WTC11 (cell line): ENCODE measurements at regions not wholly inside any gene's neighbourhood (a gene's known extent, or its start where the extent isn't known, plus 50 kb on each side); places are given as distances from the start of the nearest gene placed in this dataset.

ENCODE experiments used
- ATAC-seq: fragments of 200-7000 bp; cut with Tn5 transposase; 2 replicates; pipeline ENCODE4 v1.10.0; 2021; ENCODE audit warnings: mild to moderate bottlenecking, moderate library complexity
- CTCF ChIA-PET: fragments of 300-600 bp; sonication (Branson Sonifier 250); formaldehyde crosslinking; loops from one replicate; lab custom pipeline; 2021; ENCODE audit warnings: antibody characterized with exemption; lab: Charles Lee
- POLR2A ChIA-PET: fragments of 350-600 bp; sonication (Branson Sonifier 250); formaldehyde crosslinking; loops from one replicate; lab custom pipeline; 2021; ENCODE audit warnings: antibody characterized with exemption; lab: Charles Lee
- DNase-seq: peaks from one replicate; pipeline ENCODE4 v3.0.0; 2021; ENCODE audit warnings: low spot score
- H3K27ac Mint-ChIP-seq: 2 replicates; pipeline ENCODE4 v1.8.0; 2021; ENCODE audit warnings: mixed read lengths
- H3K27me3 Mint-ChIP-seq: 2 replicates; pipeline ENCODE4 v1.8.0; 2021; ENCODE audit warnings: low read depth, mild to moderate bottlenecking, moderate library complexity, mixed read lengths
- H3K36me3 Mint-ChIP-seq: 2 replicates; pipeline ENCODE4 v1.8.0; 2021; ENCODE audit warnings: mixed read lengths
- H3K4me1 Mint-ChIP-seq: 2 replicates; pipeline ENCODE4 v1.8.0; 2022; ENCODE audit warnings: mixed read lengths
- H3K4me3 Mint-ChIP-seq: 2 replicates; pipeline ENCODE4 v1.8.0; 2021; ENCODE audit warnings: mild to moderate bottlenecking, moderate library complexity, mixed read lengths
- H3K9me3 Mint-ChIP-seq: 2 replicates; pipeline ENCODE4 v1.8.0; 2021; ENCODE audit warnings: mixed read lengths
- CREM ChIP-seq: sonication (generic); formaldehyde crosslinking; IDR thresholded peaks from 2 replicates; pipeline ENCODE4 v1.8.1; 2022; ENCODE audit warnings: mild to moderate bottlenecking, missing genetic modification reagents, moderate library complexity
- ELF4 ChIP-seq: sonication (generic); formaldehyde crosslinking; IDR thresholded peaks from 2 replicates; pipeline ENCODE4 v1.8.1; 2022; ENCODE audit warnings: low read depth, mild to moderate bottlenecking, moderate library complexity, missing genetic modification reagents
- ESRRA ChIP-seq: sonication (generic); formaldehyde crosslinking; IDR thresholded peaks from 2 replicates; pipeline ENCODE4 v1.8.1; 2022; ENCODE audit warnings: mild to moderate bottlenecking, missing genetic modification reagents, borderline replicate concordance
- FOXJ3 ChIP-seq: sonication (generic); formaldehyde crosslinking; IDR thresholded peaks from 2 replicates; pipeline ENCODE4 v1.9.0; 2021; ENCODE audit warnings: missing genetic modification reagents, mild to moderate bottlenecking, borderline replicate concordance
- FOXK1 ChIP-seq: sonication (generic); formaldehyde crosslinking; IDR thresholded peaks from 2 replicates; pipeline ENCODE4 v1.8.0; 2022; ENCODE audit warnings: mild to moderate bottlenecking, moderate library complexity, missing genetic modification reagents
- FOXP1 ChIP-seq: sonication (generic); formaldehyde crosslinking; IDR thresholded peaks from 2 replicates; pipeline ENCODE4 v1.8.0; 2022; ENCODE audit warnings: missing genetic modification reagents, mild to moderate bottlenecking, moderate library complexity, borderline replicate concordance
- IRF2 ChIP-seq: sonication (generic); formaldehyde crosslinking; IDR thresholded peaks from 2 replicates; pipeline ENCODE4 v1.8.0; 2022; ENCODE audit warnings: low read depth, missing genetic modification reagents, borderline replicate concordance
- NFATC4 ChIP-seq: fragments of 250-450 bp; sonication (Bioruptor Pico); IDR thresholded peaks from 2 replicates; pipeline ENCODE4 v1.9.0; 2021; ENCODE audit warnings: mild to moderate bottlenecking
- NFYB ChIP-seq: sonication (generic); formaldehyde crosslinking; conservative IDR thresholded peaks from 2 replicates; pipeline ENCODE4 v1.8.0; 2022; ENCODE audit warnings: low read depth, missing genetic modification reagents
- NR1H2 ChIP-seq: sonication (generic); formaldehyde crosslinking; IDR thresholded peaks from 2 replicates; pipeline ENCODE4 v1.9.0; 2021; ENCODE audit warnings: mild to moderate bottlenecking, moderate library complexity, missing genetic modification reagents
- NR3C1 ChIP-seq: sonication (generic); formaldehyde crosslinking; conservative IDR thresholded peaks from 2 replicates; pipeline ENCODE4 v1.8.1; 2023; ENCODE audit warnings: low read depth, mild to moderate bottlenecking, missing genetic modification reagents
- RORB ChIP-seq: fragments of 250-450 bp; sonication (Bioruptor Pico); IDR thresholded peaks from 2 replicates; pipeline ENCODE4 v1.9.0; 2021; ENCODE audit warnings: mild to moderate bottlenecking
- SMAD4 ChIP-seq: sonication (generic); formaldehyde crosslinking; IDR thresholded peaks from 2 replicates; pipeline ENCODE4 v1.8.0; 2022; ENCODE audit warnings: mild to moderate bottlenecking, missing genetic modification reagents
- SOX15 ChIP-seq: fragments of 250-450 bp; sonication (Bioruptor Pico); IDR thresholded peaks from 2 replicates; pipeline ENCODE4 v1.9.0; 2021; ENCODE audit warnings: mild to moderate bottlenecking
- TCF7 ChIP-seq: sonication (generic); formaldehyde crosslinking; IDR thresholded peaks from 2 replicates; pipeline ENCODE4 v1.8.0; 2022; ENCODE audit warnings: mild to moderate bottlenecking, low read depth, missing genetic modification reagents, moderate library complexity
- TEAD4 ChIP-seq: sonication (generic); formaldehyde crosslinking; IDR thresholded peaks from 2 replicates; pipeline ENCODE4 v1.8.0; 2022; ENCODE audit warnings: mild to moderate bottlenecking, missing genetic modification reagents
- TP53 ChIP-seq: sonication (generic); formaldehyde crosslinking; IDR thresholded peaks from 2 replicates; pipeline ENCODE4 v1.8.1; 2023; ENCODE audit warnings: mild to moderate bottlenecking, missing genetic modification reagents
- ZNF138 ChIP-seq: sonication (generic); formaldehyde crosslinking; conservative IDR thresholded peaks from 2 replicates; pipeline ENCODE4 v1.8.1; 2022; ENCODE audit warnings: mild to moderate bottlenecking, moderate library complexity, missing genetic modification reagents
- ZNF232 ChIP-seq: sonication (generic); formaldehyde crosslinking; IDR thresholded peaks from 2 replicates; pipeline ENCODE4 v1.8.0; 2022; ENCODE audit warnings: mild to moderate bottlenecking, missing genetic modification reagents
- ZNF416 ChIP-seq: fragments of 250-450 bp; sonication (Bioruptor Pico); IDR thresholded peaks from 2 replicates; pipeline ENCODE4 v1.9.0; 2021; ENCODE audit warnings: mild to moderate bottlenecking, inconsistent platforms
- ZNF671 ChIP-seq: fragments of 250-450 bp; sonication (Bioruptor Pico); IDR thresholded peaks from 2 replicates; pipeline ENCODE4 v1.8.0; 2021; ENCODE audit warnings: mild to moderate bottlenecking
- TF ChIP-seq, protein P1 (sequence below): fragments of 250-450 bp; sonication (Bioruptor Pico); IDR thresholded peaks from 2 replicates; pipeline ENCODE4 v1.9.0; 2021; ENCODE audit warnings: mild to moderate bottlenecking
- TF ChIP-seq, protein P2 (sequence below): sonication (generic); formaldehyde crosslinking; IDR thresholded peaks from 2 replicates; pipeline ENCODE4 v1.8.1; 2022; ENCODE audit warnings: low read depth, mild to moderate bottlenecking, moderate library complexity, missing genetic modification reagents, borderline replicate concordance
- TF ChIP-seq, protein P3 (sequence below): fragments of 250-450 bp; sonication (Bioruptor Pico); IDR thresholded peaks from 2 replicates; pipeline ENCODE4 v1.9.0; 2021; ENCODE audit warnings: moderate library complexity, mild to moderate bottlenecking, inconsistent platforms, borderline replicate concordance
- TF ChIP-seq, protein P4 (sequence below): sonication (generic); formaldehyde crosslinking; IDR thresholded peaks from 2 replicates; pipeline ENCODE4 v1.8.1; 2022; ENCODE audit warnings: low read depth, missing genetic modification reagents, borderline replicate concordance
- TF ChIP-seq, protein P5 (sequence below): fragments of 250-450 bp; sonication (Bioruptor Pico); IDR thresholded peaks from 2 replicates; pipeline ENCODE4 v2.1.2; 2022; ENCODE audit warnings: mild to moderate bottlenecking, moderate library complexity
- TF ChIP-seq, protein P6 (sequence below): sonication (generic); formaldehyde crosslinking; IDR thresholded peaks from 2 replicates; pipeline ENCODE4 v1.8.1; 2023; ENCODE audit warnings: mild to moderate bottlenecking, missing genetic modification reagents
- TF ChIP-seq, protein P7 (sequence below): fragments of 250-450 bp; sonication (Bioruptor Pico); IDR thresholded peaks from 2 replicates; pipeline ENCODE4 v1.9.0; 2021; ENCODE audit warnings: mild to moderate bottlenecking

DNA sequence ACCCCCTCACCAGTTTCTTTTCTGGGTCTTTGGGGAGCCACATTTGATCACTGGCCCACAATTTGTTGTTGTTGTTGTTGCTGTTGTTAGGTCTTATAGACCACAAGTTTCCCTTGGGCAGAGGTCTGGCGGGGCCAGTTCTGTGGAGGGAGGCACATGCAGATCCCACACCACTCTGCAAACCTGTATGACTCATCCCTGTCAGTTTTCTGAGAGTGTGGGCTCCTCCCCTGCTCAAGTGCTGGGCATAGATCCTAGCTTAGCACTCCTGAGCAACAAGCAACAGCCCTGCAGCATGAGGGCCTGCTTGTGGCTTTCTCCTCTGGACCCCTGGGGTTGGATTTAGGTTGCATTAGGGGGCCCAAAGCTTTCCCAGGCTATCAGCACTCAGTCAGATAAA lies 411.1 kb upstream of the HTR1E start:
- POLR2A ChIA-PET = no interaction called here
- H3K4me3 Mint-ChIP-seq = no peak overlapping the region
- ATAC-seq = no peak

DNA sequence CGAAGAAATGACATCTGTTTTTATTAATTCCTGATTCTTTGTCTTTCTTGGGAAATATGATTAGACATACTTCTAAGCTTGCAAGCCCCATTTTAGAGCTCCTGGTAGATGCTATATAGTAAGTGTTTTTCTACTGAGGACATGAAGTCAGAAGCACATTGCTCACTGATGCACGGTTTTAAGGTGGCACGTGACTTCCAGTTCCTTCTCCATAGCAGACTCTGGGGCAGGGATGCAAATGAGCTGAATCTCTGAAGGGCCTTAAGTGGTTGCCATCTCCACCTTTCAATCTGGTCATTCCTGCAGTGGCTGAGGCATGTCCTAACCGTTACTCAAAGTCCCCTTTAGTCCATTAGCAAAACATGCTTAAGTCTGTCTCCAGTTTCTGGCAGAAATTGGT lies 421.2 kb upstream of the HTR1E start:
- DNase-seq = no peak
- peaks cover 26% of the 10 kb centered on the region for H3K4me1 Mint-ChIP-seq
- ATAC-seq = no peak
- TF ChIP-seq ZNF232 (CRISPR knock-in tag) (no peak), ESRRA (CRISPR knock-in tag) (no peak), TCF7 (CRISPR knock-in tag) (no peak), RORB (CRISPR knock-in tag) (no peak), FOXK1 (CRISPR knock-in tag) (no peak), SMAD4 (CRISPR knock-in tag) (no peak), NFYB (CRISPR knock-in tag) (no peak), CREM (no peak), TP53 (no peak), NR3C1 (CRISPR knock-in tag) (no peak), FOXP1 (no peak), ZNF671 (CRISPR knock-in tag) (no peak), IRF2 (CRISPR knock-in tag) (no peak), ELF4 (CRISPR knock-in tag) (no peak), ZNF138 (CRISPR knock-in tag) (no peak)
- TF ChIP-seq, protein P1, sequence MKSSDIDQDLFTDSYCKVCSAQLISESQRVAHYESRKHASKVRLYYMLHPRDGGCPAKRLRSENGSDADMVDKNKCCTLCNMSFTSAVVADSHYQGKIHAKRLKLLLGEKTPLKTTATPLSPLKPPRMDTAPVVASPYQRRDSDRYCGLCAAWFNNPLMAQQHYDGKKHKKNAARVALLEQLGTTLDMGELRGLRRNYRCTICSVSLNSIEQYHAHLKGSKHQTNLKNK (CRISPR knock-in tag) = no peak
- TF ChIP-seq, protein P2, sequence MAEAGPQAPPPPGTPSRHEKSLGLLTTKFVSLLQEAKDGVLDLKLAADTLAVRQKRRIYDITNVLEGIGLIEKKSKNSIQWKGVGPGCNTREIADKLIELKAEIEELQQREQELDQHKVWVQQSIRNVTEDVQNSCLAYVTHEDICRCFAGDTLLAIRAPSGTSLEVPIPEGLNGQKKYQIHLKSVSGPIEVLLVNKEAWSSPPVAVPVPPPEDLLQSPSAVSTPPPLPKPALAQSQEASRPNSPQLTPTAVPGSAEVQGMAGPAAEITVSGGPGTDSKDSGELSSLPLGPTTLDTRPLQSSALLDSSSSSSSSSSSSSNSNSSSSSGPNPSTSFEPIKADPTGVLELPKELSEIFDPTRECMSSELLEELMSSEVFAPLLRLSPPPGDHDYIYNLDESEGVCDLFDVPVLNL = no peak
- H3K4me3 Mint-ChIP-seq = no peak overlapping the region
- H3K27ac Mint-ChIP-seq = no peak overlapping the region
- ChIA-PET POLR2A (no interaction called here), CTCF (no interaction called here)
- H3K27me3 Mint-ChIP-seq = no peaks in the 10 kb centered on the region
- no peaks in the 10 kb centered on the region for H3K36me3 Mint-ChIP-seq
- H3K9me3 Mint-ChIP-seq = peaks cover 10% of the 10 kb centered on the region

More for the DNA sequence above, 411.1 kb upstream of the HTR1E start:
- CTCF ChIA-PET = no interaction called here
- TF ChIP-seq, protein P3, sequence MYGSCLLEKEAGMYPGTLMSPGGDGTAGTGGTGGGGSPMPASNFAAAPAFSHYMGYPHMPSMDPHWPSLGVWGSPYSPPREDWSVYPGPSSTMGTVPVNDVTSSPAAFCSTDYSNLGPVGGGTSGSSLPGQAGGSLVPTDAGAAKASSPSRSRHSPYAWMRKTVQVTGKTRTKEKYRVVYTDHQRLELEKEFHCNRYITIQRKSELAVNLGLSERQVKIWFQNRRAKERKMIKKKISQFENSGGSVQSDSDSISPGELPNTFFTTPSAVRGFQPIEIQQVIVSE (CRISPR knock-in tag) = no peak
- no peak for TF ChIP-seq ZNF416 (CRISPR knock-in tag)
- TF ChIP-seq ZNF671 (CRISPR knock-in tag) = no peak
- TF ChIP-seq, protein P4, sequence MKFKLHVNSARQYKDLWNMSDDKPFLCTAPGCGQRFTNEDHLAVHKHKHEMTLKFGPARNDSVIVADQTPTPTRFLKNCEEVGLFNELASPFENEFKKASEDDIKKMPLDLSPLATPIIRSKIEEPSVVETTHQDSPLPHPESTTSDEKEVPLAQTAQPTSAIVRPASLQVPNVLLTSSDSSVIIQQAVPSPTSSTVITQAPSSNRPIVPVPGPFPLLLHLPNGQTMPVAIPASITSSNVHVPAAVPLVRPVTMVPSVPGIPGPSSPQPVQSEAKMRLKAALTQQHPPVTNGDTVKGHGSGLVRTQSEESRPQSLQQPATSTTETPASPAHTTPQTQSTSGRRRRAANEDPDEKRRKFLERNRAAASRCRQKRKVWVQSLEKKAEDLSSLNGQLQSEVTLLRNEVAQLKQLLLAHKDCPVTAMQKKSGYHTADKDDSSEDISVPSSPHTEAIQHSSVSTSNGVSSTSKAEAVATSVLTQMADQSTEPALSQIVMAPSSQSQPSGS = no peak
- TF ChIP-seq NFATC4 (CRISPR knock-in tag) = no peak
- TF ChIP-seq NR1H2 (CRISPR knock-in tag) = no peak
- no peak for TF ChIP-seq FOXJ3
- TF ChIP-seq, protein P5, sequence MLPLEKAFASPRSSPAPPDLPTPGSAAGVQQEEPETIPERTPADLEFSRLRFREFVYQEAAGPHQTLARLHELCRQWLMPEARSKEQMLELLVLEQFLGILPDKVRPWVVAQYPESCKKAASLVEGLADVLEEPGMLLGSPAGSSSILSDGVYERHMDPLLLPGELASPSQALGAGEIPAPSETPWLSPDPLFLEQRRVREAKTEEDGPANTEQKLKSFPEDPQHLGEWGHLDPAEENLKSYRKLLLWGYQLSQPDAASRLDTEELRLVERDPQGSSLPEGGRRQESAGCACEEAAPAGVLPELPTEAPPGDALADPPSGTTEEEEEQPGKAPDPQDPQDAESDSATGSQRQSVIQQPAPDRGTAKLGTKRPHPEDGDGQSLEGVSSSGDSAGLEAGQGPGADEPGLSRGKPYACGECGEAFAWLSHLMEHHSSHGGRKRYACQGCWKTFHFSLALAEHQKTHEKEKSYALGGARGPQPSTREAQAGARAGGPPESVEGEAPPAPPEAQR = no peak
- TF ChIP-seq SOX15 (CRISPR knock-in tag) = no peak
- TF ChIP-seq, protein P6, sequence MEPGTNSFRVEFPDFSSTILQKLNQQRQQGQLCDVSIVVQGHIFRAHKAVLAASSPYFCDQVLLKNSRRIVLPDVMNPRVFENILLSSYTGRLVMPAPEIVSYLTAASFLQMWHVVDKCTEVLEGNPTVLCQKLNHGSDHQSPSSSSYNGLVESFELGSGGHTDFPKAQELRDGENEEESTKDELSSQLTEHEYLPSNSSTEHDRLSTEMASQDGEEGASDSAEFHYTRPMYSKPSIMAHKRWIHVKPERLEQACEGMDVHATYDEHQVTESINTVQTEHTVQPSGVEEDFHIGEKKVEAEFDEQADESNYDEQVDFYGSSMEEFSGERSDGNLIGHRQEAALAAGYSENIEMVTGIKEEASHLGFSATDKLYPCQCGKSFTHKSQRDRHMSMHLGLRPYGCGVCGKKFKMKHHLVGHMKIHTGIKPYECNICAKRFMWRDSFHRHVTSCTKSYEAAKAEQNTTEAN (CRISPR knock-in tag) = no peak
- TF ChIP-seq, protein P7, sequence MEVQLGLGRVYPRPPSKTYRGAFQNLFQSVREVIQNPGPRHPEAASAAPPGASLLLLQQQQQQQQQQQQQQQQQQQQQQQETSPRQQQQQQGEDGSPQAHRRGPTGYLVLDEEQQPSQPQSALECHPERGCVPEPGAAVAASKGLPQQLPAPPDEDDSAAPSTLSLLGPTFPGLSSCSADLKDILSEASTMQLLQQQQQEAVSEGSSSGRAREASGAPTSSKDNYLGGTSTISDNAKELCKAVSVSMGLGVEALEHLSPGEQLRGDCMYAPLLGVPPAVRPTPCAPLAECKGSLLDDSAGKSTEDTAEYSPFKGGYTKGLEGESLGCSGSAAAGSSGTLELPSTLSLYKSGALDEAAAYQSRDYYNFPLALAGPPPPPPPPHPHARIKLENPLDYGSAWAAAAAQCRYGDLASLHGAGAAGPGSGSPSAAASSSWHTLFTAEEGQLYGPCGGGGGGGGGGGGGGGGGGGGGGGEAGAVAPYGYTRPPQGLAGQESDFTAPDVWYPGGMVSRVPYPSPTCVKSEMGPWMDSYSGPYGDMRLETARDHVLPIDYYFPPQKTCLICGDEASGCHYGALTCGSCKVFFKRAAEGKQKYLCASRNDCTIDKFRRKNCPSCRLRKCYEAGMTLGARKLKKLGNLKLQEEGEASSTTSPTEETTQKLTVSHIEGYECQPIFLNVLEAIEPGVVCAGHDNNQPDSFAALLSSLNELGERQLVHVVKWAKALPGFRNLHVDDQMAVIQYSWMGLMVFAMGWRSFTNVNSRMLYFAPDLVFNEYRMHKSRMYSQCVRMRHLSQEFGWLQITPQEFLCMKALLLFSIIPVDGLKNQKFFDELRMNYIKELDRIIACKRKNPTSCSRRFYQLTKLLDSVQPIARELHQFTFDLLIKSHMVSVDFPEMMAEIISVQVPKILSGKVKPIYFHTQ = no peak
- TF ChIP-seq TEAD4 = no peak
- H3K9me3 Mint-ChIP-seq = peaks cover 36% of the 10 kb centered on the region
- no peaks in the 10 kb centered on the region for H3K27me3 Mint-ChIP-seq
- no peak for DNase-seq
- no peak overlapping the region for H3K27ac Mint-ChIP-seq
- H3K4me1 Mint-ChIP-seq = no peaks in the 10 kb centered on the region
- H3K36me3 Mint-ChIP-seq = no peaks in the 10 kb centered on the region; the same call in 1 of the 2 replicates
